ENCODE measurements at regions not wholly inside any gene's neighbourhood (a gene's known extent, or its start where the extent isn't known, plus 50 kb on each side); places are given as distances from the start of the nearest gene placed in this dataset.

- TF ChIP-seq, protein P1, sequence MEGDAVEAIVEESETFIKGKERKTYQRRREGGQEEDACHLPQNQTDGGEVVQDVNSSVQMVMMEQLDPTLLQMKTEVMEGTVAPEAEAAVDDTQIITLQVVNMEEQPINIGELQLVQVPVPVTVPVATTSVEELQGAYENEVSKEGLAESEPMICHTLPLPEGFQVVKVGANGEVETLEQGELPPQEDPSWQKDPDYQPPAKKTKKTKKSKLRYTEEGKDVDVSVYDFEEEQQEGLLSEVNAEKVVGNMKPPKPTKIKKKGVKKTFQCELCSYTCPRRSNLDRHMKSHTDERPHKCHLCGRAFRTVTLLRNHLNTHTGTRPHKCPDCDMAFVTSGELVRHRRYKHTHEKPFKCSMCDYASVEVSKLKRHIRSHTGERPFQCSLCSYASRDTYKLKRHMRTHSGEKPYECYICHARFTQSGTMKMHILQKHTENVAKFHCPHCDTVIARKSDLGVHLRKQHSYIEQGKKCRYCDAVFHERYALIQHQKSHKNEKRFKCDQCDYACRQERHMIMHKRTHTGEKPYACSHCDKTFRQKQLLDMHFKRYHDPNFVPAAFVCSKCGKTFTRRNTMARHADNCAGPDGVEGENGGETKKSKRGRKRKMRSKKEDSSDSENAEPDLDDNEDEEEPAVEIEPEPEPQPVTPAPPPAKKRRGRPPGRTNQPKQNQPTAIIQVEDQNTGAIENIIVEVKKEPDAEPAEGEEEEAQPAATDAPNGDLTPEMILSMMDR (IDR thresholded peaks at IDR 0.05): no peak
- TF ChIP-seq POLR2A (IDR thresholded peaks at IDR 0.05): no peak
- no peak for TF ChIP-seq EP300 (IDR thresholded peaks at IDR 0.05)
- no peak for TF ChIP-seq POLR2AphosphoS5 (IDR thresholded peaks at IDR 0.05)
Measured at GRCh38 chr9:81479573-81479972, 209.8 kb downstream of the TLE1 start.

All from sigmoid colon (tissue), 4 donors.